ENCODE measurements at regions not wholly inside any gene's neighbourhood (a gene's known extent, or its start where the extent isn't known, plus 50 kb on each side); places are given as distances from the start of the nearest gene placed in this dataset.

- TF ChIP-seq BRCA1 (CRISPR knock-in tag; IDR thresholded peaks at IDR 0.05) (no peak), JUND (CRISPR knock-in tag; IDR thresholded peaks at IDR 0.05) (no peak), TCF7L2 (IDR thresholded peaks at IDR 0.05; ENCODE audit: low read depth, low read length) (no peak), ATF2 (CRISPR knock-in tag; IDR thresholded peaks at IDR 0.05) (no peak), KDM3A (CRISPR knock-in tag; IDR thresholded peaks at IDR 0.05; ENCODE audit: low read depth) (no peak), PTBP1 (IDR thresholded peaks at IDR 0.05; ENCODE audit: low read depth, low read length, poor library complexity, severe bottlenecking) (no peak), ZNF121 (CRISPR knock-in tag; IDR thresholded peaks at IDR 0.05) (no peak), ELF1 (CRISPR knock-in tag; IDR thresholded peaks at IDR 0.05) (no peak), DNMT1 (CRISPR knock-in tag; IDR thresholded peaks at IDR 0.05) (no peak), POLR2A (IDR thresholded peaks at IDR 0.05; ENCODE audit: insufficient read depth in 1 of 2, low read depth in 2 of 2, low read length in 2 of 2) (no peak)
- TF ChIP-seq, protein P1, sequence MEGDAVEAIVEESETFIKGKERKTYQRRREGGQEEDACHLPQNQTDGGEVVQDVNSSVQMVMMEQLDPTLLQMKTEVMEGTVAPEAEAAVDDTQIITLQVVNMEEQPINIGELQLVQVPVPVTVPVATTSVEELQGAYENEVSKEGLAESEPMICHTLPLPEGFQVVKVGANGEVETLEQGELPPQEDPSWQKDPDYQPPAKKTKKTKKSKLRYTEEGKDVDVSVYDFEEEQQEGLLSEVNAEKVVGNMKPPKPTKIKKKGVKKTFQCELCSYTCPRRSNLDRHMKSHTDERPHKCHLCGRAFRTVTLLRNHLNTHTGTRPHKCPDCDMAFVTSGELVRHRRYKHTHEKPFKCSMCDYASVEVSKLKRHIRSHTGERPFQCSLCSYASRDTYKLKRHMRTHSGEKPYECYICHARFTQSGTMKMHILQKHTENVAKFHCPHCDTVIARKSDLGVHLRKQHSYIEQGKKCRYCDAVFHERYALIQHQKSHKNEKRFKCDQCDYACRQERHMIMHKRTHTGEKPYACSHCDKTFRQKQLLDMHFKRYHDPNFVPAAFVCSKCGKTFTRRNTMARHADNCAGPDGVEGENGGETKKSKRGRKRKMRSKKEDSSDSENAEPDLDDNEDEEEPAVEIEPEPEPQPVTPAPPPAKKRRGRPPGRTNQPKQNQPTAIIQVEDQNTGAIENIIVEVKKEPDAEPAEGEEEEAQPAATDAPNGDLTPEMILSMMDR (CRISPR knock-in tag; IDR thresholded peaks at IDR 0.05), result no peak
- TF ChIP-seq, protein P2, sequence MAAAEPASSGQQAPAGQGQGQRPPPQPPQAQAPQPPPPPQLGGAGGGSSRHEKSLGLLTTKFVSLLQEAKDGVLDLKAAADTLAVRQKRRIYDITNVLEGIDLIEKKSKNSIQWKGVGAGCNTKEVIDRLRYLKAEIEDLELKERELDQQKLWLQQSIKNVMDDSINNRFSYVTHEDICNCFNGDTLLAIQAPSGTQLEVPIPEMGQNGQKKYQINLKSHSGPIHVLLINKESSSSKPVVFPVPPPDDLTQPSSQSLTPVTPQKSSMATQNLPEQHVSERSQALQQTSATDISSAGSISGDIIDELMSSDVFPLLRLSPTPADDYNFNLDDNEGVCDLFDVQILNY (CRISPR knock-in tag; conservative IDR thresholded peaks at IDR 0.05), result no peak
- TF ChIP-seq, protein P3, sequence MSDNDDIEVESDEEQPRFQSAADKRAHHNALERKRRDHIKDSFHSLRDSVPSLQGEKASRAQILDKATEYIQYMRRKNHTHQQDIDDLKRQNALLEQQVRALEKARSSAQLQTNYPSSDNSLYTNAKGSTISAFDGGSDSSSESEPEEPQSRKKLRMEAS (IDR thresholded peaks at IDR 0.05), result no peak
- TF ChIP-seq, protein P4, sequence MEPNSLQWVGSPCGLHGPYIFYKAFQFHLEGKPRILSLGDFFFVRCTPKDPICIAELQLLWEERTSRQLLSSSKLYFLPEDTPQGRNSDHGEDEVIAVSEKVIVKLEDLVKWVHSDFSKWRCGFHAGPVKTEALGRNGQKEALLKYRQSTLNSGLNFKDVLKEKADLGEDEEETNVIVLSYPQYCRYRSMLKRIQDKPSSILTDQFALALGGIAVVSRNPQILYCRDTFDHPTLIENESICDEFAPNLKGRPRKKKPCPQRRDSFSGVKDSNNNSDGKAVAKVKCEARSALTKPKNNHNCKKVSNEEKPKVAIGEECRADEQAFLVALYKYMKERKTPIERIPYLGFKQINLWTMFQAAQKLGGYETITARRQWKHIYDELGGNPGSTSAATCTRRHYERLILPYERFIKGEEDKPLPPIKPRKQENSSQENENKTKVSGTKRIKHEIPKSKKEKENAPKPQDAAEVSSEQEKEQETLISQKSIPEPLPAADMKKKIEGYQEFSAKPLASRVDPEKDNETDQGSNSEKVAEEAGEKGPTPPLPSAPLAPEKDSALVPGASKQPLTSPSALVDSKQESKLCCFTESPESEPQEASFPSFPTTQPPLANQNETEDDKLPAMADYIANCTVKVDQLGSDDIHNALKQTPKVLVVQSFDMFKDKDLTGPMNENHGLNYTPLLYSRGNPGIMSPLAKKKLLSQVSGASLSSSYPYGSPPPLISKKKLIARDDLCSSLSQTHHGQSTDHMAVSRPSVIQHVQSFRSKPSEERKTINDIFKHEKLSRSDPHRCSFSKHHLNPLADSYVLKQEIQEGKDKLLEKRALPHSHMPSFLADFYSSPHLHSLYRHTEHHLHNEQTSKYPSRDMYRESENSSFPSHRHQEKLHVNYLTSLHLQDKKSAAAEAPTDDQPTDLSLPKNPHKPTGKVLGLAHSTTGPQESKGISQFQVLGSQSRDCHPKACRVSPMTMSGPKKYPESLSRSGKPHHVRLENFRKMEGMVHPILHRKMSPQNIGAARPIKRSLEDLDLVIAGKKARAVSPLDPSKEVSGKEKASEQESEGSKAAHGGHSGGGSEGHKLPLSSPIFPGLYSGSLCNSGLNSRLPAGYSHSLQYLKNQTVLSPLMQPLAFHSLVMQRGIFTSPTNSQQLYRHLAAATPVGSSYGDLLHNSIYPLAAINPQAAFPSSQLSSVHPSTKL (CRISPR knock-in tag; IDR thresholded peaks at IDR 0.05), result no peak
These were observed 98.0 kb downstream of the ATPSCKMT start for GRCh38 chr5:10151656-10152055.
